GM21367 (cell line): ENCODE measurements at regions not wholly inside any gene's neighbourhood (a gene's known extent, or its start where the extent isn't known, plus 50 kb on each side); places are given as distances from the start of the nearest gene placed in this dataset.
"Not testable (repeated sequence)": the region's sequence is repeated elsewhere in the genome, so short reads cannot be mapped to it uniquely, and the experiment has no call there.

Experiments
- ATAC-seq: cut with Tn5 transposase; IDR thresholded peaks from one replicate; pipeline ENCODE4 v1.9.1; 2021; ENCODE audit not compliant: unreplicated experiment

DNA sequence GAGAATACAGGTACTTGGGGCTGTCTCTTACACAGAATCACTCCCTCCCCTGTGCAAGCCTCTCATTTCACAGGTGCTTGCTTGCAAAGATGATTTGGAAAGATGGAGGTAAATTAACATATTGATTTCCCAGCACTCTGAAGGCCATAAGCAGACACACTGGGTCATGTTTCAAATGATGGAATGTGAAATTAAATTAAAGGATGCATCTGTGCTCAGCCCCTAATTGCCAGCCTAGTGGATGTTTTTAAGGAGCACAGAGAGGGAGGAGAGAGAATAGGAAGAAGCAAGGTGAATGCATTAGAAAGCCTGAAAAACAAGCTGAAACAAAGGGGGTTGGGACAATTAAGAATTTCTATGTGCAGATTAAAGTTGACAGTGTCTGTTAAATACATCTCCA, 96.1 kb upstream of the GRIP1 start:
- no peak for ATAC-seq

DNA sequence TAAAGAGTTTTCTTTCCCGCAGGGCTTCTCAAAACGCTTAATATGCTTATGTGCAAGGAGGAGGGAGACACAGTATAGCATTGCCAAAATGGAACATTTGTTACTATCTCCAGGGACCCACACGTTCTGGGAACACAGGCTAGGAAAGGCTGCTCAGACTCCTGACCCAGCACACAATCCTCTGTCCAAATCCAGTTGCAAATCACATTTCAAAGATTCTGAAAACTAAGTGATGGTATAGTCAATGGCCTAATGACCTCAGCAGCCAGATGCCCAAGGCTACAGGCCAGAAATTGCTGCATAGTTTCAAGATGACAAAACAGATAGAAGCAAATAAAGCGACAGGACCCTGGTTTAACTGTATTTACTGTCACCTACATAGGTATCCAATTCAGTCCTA, 97.0 kb upstream of the GRIP1 start:
- no peak for ATAC-seq

DNA sequence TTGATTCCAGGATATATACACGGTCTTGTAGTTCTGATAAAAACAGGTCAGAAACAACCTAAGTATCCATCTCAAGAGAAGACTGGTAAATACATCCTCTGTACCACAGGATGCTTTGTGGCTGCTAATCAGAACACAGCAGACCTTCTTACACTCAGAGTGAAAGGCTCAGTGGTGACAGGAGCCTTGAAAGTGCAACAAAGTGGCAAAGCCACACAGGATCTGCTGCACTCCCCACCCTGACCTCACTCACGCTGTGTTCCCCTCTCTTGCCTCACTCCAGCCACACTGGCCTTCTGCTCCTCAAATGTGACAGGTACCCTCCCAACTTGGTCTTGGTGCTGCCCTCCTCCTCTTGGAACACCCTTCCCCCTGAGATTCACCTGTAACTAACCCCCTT, 98.1 kb upstream of the GRIP1 start:
- peak; percentile 93 for ATAC-seq

DNA sequence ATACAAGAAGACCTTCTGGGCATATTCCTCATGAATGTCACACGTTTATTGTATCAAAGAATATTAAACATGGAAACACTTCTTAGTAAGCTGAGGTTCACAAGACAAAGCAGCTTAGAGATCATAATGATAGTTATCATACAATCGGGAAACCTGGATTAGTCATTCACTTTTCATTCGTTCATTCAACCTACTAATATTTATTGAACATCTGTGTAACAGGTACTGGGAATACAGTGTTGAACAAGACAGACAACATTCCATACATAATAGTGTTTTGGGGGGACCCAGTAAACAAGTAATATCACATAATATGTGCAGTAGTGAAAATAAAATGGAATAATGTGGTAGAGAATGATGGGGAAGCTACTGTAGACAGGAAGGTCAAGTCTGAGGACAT, 100.6 kb upstream of the GRIP1 start:
- ATAC-seq: no peak

GRCh38 chr12:66786531-66787308, 107.8 kb upstream of the GRIP1 start:
- ATAC-seq: no peak

DNA sequence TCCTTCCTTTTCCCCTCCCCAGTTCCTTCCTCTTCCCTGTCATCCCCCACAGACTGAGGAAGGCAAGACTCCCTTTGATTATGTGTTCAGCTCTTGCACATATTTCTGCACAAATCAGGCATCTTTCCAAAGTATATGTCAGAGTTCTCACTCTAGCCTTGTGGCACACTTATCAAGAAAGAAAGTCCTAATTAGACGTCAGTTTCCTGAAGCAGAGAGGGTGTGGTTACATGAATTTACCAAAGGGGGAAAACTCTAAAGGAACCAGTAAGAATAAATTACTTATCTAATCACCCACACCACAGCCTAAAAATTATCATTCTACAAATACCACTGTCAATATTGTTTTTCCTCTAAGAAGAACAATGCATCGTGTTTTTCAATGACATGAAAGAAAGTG, 120.7 kb upstream of the GRIP1 start:
- no peak for ATAC-seq

DNA sequence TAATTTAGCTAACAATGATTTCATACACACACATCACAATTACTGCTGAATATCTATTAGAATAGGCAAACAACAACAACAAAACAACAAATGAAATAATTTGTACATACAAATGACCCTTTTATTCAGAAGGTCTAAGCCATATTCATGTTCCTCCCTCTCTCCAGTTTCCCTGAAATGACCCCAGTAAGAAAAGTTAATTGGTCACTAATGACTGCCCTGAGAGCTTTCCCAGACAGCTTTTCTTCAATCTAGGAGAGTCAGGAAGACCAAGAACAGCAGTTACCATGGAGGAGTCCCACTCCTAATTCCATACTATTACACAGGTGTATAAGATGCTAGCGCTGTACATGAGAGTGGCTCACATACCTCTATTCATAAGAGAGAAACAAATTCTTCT, 121.2 kb upstream of the GRIP1 start:
- no peak for ATAC-seq

- no peak for ATAC-seq
Measured at GRCh38 chr12:66803930-66804329, 125.1 kb upstream of the GRIP1 start.

DNA sequence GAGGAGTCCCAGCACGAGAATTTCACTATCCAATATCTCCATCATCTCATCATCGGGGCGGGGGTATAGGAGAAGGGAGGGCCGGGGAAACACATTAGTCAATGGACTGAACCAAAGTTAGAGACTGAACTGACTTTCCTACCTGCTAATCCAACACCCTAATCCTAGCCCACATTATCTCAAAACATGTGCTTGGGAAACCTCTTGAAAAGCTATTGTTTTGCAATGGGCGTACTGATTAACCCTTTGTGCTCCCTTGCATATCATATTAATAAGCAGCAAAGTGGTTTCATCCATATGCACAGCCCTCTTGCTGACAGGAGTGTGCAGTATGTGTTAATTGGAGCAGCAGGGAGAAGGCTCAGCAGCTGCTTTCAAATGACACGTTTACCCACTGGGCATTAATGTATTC, 125.7 kb upstream of the GRIP1 start:
- no peak for ATAC-seq

GRCh38 chr12:66808606-66809005, 129.7 kb upstream of the GRIP1 start:
- no peak for ATAC-seq

DNA sequence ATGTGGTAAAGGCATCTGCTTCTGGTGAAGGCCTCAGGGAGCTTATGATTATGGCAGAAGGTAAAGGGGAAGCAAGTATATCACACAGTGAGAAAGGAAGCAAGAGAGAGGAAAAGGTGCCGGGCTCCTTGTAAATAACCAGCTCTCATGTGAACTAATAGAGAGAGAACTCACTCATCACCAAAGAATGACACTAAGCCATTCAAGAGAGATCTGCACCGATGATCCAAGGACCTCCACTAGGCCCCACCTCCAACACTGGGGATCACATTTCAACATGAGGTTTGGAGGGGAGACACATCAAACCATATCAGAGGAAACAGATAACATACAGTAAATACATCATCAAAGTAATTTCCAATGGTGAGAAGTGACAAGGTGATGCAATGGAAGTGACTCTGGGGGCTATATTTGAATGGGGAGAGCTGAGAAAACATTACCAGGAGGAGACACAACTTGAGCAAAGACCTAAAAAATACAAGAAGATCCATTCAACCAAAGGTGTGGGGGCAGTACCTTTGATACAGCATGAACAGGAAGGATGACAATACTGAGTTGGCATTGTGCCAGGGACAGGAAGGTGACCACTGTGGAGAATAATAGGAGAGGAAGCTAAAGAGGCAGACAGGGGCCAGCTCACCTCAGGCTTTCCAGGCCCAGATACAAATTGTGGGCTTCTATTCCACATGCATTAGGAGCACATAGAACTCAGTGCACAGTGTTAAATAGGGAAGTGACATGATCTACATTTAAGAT, 134.4 kb upstream of the GRIP1 start:
- ATAC-seq: no peak

GRCh38 chr12:66819587-66819986, 140.7 kb upstream of the GRIP1 start:
- ATAC-seq: no peak

GRCh38 chr12:66822961-66823360, 144.1 kb upstream of the GRIP1 start:
- ATAC-seq: no peak

DNA sequence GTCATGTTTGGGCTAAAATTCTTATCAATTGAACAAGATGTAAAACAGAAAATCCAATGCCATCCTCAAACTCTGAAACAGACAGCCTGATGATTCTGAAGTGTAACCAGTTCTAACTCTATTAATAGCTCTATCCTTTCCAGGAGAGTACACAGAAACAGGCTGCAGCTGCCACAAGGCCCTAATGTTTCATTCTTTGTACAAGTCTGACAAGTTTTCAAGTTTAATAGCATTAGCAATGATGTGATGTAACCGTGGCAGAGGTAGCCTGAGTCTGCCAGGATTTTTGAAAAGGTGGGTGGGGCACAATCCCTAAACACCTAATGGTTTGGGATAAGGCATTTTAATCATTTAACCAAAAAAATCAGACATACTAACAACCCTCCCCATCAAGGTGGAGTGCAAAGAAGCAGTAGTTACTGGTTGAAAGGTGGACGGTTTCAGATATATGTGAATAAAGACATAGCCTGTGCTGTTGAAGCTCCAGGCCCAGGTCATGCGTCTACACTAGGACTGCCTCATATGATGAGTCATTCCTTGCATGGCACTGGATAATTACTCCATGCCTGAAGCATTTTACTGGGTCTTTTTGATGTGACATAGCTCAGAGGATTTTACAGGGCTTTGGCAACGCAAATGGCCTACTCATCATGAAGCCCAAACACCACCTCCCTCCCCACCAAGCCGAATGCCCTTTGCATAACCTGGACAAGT, 145.1 kb upstream of the GRIP1 start:
- no peak for ATAC-seq

- not testable (repeated sequence) for ATAC-seq
Measured at GRCh38 chr12:66825921-66826320, 147.0 kb upstream of the GRIP1 start.

- ATAC-seq: no peak
Measured at GRCh38 chr12:66829660-66830325, 150.9 kb upstream of the GRIP1 start.

DNA sequence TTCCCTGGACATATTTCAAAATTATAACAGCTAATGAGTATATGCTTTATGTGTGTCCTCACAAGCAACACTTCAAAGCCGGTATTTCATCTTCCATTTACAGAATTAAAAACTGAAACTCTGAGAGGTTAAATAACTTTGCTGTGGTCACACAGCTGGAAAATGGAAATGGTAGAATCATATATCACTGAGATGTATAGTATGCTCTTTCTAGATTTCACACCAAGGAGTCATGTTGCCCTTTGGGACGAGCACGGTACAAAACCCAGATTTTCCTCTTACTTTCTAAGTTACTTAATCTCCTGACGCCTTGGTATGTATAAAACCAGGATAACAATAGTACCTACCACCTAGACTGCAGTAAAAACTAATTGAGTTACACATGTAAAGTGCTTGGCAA, 152.6 kb upstream of the GRIP1 start:
- no peak for ATAC-seq

- no peak for ATAC-seq
Measured at GRCh38 chr12:66832997-66833396, 154.1 kb upstream of the GRIP1 start.

DNA sequence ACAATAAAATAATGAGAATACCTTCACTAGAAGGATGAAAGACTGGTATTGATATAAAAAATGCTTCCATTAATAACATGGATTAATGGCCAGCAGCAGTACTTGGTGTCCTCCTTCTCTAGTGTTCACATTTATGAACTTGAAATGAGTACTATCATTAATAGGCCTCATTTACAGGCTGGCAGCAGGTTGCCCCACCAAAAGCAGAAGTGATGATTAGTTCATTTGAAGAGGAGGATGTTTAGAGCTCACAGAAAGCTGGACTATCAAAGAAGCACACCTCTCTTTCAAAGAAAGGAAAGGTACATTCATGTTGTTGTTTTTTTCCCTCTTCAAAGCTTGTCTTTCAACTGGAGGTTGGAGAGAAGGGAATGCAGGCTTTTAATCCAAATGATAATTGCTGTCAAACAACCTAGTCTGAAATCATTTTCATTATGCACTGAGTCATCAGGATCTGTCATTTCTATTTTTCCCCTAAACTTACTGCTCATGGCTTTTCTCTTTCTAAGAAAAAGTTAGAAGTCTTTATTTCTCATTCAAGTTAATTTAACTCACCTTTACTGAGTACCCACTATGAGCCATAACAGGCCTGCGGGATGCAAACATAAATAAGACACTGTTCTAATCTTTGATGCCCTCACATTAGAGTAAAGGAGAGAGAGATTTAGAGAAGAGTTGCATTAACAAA, 157.9 kb upstream of the GRIP1 start:
- no peak for ATAC-seq

GRCh38 chr12:66837311-66837627, 158.4 kb upstream of the GRIP1 start:
- ATAC-seq: no peak

GRCh38 chr12:66838366-66838765, 159.5 kb upstream of the GRIP1 start:
- ATAC-seq: no peak
